ENCODE measurements at regions not wholly inside any gene's neighbourhood (a gene's known extent, or its start where the extent isn't known, plus 50 kb on each side); places are given as distances from the start of the nearest gene placed in this dataset.

DNA sequence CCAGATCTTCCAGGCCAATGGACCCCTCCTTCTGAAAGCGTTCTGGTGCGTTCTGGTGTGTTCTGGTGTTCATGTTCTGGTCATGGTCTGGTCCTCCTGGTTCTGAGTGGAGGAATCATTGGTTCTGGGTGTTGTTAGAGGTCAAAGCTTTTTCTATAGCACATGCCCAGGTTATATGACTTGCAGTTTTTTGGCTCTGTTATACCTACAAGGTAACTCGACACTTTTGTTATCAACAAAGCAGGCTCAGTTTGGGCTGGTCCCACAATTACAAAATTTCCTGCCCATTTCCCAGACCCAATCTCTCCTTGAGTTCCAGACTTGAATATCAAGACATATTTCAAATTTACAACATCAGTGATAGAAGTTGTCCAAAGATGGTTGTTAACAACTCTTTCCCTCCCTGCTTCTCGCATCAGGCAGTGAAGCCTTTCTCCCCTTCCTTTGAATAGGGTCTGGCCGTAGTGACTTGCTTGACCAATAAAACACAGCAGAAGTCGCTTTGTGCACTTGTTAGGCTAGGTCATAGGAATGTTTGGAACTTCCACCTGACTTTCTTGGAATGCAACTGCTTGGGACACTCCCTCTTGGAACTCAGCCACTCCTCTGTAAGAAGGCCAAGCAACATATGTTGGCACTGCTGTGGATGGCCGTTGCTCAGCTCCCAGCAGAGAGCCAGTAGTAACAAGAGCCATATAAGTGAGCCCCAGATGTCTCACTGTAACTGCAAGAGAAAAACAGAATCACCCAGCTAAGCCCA is 83.1 kb upstream of the STEAP1B start:
- DNase-seq: no peak

DNA sequence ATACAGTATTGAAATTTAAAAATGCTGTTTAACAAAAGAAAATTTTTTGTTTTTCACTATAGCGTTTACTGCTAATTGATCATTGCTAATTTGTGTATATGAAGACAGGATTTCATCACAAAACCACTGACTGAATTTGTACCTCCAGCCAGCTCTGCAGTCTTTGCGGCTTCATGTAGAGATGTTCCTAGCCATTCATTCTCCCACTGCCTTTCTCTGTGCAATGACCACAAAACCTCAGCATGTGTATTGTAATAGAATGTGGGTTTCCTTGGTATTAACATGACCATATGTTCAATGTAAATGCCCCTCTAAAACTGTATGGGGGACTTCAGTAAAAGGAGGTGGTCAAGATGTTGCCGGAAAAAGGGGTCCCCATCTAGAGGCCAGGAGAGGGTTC is 81.1 kb upstream of the STEAP1B start:
- no peak for DNase-seq

DNA sequence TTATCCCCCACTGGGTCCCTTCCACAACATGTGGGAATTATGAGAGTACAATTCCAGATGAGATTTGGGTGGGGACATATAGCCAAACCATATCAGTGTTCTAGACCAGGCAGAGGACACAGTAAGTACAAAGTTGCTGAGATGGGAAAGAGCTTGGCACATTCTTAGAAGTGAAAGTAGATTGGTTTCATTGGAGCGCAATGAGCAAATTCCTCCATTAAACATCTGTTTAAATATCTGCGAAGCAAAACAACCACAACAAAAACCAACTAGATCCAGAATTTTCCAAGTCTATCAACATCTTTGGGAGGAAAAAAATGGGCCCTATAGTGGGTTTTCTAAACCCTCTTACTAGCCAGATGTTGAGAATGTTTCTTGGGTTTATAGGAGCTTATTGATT is 80.0 kb upstream of the STEAP1B start:
- no peak for DNase-seq

DNA sequence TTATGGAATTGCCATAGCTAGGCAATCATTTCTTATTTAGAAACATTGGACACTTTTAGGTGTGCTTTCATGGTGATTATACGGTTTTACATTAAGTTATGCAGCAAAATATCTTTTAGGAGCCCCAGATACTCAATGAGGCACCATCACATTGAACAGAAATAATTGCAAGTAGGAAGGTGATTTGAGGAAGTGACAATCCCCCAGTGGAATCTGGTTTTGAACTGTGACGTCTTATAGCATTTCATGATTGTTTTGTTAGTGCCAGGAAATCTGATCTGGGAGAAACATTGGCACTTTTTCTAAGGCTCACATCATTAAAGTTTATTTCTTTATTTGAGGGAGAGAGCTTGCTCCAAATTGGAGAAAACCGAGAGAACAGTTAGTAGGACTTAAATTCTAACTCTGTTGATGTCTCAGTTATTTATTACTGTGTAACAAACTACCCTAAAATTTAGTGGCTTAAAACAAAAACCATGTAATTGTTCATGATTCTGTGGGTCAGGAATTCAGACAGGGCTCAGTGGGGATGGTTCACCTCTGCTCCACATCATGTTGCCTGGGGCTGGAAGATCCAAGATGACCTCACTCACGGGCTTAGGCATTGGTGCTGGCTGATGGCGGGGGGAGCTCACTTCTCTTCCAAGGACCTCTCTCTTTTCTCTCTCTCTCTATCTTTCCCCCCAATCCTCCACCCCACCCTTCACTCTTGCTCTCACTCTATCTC is 78.2 kb upstream of the STEAP1B start:
- no peak for DNase-seq

DNA sequence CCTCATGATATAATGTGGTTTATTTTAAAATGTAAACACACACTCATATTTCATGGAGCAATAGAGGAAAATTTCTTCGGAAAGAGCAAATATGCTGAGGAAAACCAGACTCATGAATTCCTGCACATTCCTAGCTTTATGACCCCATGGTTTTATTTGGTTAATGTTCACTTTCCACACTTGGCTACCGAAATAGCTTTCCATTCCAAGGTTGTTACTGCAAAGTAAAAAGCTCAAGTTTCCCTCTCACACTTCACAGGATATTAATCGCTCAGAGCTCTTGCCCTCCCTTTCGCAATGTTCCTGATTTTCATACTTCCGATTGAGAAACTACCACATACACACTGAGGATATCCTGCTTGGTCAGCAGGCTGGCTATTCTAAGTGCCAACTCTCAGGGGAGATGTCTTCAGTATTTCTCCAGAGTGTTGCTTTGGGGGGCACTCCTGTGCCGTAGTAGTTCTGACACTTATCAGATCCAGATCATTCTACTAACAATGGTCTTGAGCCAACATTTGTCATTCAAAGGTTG is 77.5 kb upstream of the STEAP1B start:
- no peak for DNase-seq

DNA sequence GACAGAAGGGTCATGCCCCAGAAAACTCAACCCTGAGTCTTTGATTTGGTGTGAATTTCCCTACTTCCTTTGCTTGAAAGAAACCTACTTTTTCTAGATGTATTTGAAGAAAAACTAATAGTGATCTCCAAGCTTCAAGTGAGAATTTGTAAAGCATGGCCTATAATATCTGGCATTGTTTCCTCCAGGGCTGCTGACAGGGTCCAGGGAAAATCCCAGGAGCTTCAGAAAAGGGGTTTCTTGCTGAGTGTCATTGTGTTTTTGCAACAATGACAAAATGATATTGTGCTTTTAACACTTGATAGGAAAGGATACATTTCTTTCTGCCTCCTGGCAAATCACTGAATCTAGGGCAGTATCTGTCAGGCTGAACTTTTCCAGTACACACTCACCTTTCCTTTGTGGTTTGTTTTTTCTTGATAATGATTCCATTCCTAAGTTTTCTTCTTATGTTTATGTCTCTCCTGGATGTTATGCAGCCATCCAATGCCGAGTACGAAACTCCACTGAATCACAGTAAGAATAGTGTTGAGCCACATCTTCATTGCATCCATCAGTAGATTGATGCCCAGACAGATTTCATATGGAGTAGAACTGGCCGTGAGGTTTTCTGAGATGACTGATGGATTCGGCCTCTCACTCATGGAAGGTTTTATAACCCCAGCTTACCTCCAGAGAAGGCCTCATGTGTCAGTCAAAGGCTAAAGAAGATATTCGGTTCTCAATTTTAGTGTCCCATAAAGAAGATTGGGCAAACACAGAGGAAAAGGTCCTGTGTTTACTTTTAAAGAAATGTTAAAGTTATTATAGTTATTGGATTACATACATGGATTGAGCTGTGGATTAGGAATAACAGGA is 76.9 kb upstream of the STEAP1B start:
- no peak for DNase-seq

DNA sequence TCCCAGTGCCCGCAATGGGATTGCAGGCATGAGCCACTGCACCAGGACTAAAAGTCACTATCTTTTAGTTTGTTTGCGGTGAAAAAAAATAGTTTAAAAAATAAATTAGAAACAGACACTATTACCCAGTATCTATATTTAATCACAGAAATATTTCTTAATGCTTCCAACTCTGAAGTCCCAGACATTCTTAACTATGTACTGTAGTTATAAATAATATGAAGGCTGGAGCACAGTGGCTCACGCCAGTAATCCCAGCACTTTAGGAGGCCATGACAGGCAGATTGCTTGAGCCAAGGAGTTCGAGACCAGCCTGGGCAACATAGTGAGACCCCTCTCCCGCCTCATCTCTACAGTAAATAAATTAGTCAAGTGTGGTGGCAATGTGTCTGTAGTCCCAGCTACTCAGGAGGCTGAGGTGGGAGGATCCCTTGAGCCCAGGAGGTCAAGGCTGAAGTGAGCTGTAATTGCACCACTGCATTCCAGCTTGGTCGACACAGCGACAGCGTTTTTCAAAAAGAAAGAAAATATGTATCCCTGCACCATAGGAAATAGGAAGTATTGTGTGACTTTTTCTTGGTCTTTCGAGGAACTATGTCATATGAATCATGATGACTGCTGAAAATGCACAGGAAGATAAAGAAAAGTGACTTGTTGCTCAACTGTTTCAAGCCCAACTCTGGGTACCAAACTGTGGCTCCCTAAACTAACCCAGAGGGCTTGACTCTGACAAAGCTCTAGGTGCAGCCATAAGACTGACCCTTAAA is 74.9 kb upstream of the STEAP1B start:
- DNase-seq: no peak

DNA sequence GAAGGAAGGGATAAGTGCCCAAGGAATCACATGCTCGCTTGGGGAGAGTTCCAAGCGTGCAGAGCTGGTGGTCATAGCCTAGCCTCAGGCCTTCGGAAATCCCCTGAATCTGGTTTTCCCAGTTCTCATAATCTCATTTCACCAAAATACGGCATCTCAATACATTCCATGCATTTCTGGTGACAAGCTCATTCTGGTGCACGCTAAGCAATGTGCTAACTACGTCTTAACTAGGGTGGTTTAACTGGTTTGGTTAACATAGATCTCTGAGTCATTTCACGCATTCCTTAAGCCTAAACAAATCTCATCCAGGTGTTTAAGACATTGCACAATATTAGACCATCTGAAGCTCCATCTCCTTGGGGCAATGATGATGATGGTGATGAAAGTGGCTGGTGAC is 72.9 kb upstream of the STEAP1B start:
- DNase-seq: no peak

DNA sequence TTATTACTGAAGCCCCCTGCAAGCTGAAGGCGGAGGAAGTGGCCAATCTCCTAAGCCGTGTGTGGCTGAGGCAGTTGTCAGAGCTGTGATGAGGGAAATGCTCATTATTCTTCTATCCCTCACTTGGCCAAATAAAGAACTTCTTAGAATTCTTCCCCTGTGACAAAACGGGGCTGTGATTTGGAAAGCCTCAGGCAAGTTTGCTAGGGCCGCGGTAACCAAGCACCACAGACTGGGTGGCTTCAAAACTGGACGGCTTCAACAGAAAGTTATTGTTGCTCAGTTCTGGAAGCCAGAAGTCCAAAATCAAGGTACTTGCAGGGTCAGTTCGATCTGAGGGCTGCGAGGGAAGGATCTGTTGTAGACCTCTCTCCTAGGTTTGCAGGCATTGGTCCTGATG is 72.3 kb upstream of the STEAP1B start:
- DNase-seq: no peak

DNA sequence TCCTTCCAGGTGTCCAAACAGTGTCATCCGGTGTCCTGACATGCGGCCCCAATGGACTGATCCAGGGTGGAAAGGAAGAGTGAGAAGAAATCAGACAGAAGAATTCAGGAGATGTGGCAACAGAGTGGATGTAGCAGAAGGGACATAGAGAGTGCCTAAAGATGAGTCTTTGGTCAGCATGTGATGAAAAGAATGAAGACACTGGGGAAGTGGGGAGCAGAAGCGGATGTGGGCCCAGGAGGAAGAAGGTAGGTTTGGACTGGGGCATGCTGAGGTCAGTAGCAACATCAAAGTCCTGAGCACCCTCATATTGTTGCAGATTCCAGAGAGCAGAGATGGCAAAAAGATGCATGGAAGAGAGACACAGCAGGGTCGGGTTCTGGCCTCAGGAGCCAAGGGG is 71.8 kb upstream of the STEAP1B start:
- DNase-seq: no peak

DNA sequence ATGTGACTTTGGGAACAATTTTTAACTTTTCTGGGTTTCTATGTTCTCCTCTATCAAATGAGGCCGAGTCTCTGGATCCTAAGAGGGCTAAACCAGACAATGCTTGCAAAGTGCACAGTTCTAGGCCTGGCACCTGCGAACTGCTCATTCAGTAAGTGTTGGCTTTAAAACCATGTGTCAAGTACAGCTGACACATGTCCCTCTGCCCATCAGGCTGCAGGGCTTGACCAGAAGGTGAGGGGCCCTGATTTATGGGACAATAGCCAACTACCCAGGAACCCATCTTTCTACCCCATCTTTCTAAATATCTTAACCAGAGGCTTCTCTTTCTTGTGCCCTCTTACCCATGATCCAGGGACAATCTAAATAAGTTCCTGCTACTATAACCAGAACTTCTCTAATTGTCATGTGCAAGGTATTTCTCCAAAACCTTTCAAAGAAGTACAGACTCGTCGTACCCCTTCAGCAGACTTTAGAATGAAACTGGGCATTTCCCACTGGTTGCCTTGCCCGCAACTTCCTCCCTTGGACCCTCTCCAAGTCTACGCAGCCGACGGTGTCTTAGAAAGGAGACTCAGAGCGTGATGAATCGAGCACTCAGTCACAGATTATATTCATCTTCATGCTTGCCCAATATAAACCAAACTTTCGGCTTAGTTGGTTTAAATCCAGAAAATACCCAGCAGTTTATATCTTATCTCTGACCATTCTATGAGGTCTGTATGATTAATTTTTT is 69.8 kb upstream of the STEAP1B start:
- no peak for DNase-seq

DNA sequence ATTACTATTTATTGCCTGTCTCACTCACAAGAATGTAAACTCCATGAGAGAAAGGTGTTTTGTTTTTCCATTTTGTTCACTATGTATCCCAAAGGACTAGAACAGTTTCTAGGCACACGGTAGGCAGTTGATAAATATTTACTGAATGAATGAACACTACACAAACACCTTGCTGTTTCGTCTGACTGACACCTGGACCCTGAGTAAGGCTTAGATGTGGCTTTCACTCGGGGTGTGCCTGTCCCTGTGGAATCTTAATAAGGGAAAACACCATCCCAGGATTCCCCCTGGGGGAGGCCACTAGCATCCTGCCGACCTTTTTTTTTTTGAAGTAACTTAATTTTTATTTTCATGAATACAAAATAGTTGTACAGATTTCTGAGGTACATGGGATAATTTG is 66.6 kb upstream of the STEAP1B start:
- no peak for DNase-seq

DNA sequence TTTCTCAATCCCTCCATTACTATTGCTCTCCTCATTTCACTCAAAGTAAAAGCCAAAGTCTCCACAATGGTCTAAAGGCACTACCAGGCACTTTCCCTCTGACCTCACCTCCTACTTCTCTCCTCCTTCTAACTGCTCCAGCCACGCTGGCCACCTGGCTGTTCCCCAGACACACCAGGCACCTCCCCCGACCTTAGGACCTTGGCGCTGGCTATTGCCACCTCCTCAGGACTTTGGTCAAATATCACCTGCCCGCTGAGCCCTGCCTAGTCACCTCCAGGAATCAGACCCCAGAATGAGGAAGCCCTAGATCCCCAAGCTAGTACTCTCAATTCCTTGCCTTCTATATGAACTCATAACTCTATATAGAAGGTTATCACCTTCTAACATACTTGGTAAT is 66.2 kb upstream of the STEAP1B start:
- DNase-seq: no peak

DNA sequence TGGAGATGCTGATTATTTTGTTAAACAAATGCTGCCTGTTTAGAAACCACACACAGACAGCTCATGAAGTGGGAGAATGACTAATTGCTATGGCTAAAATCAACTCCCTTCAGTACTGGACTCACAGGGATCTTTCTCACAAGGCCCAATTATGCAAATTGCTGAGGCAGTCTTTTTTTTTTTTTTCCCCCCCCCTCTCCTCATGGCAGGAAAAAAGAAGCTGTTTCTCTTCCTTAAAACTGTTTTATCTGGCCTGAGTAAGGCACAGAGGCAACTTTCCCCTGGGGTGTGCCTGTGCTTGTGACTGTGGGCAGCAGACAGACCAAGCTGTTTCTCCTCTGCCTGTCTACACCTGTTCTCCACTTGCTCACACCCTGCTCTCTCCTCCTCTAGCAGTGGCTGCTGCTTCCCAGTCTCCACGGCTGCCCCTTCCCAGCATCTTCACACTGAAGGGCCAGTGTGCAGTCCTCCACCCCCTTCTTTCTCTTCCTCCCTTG is 65.4 kb upstream of the STEAP1B start:
- no peak for DNase-seq

DNA sequence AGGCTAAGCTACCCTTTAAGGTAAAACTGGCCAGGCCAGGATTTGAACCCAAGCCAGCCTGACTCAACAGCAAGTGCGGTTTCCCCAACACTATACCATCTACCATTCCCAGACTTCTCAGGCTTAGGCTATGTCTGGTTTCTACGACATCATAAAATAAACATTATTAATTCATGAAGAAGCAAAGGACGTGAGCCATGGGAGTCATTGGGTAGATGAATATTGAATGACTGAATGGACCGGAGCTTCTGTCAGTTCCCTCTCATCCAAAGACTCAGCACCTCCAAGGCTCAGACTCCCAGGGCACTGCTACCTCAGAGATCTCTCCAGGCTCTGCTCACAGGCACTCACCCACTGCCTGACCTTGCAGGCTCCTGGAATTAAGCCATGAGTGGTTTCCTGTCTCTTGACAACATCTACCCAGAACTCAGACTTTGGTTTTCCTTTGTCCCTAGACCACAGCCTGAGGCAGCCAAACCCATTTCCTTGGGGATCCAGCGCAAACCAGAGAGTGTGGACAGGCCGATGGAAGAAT is 64.6 kb upstream of the STEAP1B start:
- no peak for DNase-seq

DNA sequence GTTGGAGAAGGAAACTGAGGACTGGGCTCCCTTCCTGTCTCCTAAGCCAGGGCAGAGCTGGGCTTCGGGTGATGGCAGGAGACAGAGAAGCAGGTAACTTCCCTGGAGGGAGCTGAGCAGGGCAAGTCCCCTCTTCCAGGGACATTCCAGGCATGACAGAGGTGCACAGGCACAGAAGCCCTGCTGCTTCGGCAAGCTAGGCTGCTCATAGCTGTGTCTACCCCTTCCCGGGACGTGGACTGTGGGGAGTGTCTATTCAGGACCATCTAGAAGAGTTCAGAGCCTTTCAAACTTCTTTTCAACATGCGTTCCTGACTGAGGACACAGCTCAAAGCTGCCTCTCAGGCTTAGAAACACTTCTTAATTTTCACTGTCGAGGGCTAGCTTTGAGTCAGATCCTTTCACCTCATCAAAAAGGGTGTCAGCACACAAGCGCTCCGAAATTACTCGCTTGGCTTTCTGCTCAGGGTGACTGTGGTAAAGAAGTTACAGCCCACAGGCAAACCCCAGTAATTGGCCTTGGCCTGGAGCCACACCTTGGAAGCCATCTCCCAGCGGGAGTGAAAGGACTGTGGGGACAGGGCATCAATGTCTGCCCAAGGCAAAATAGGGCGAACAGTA is 63.7 kb upstream of the STEAP1B start:
- no peak for DNase-seq

DNA sequence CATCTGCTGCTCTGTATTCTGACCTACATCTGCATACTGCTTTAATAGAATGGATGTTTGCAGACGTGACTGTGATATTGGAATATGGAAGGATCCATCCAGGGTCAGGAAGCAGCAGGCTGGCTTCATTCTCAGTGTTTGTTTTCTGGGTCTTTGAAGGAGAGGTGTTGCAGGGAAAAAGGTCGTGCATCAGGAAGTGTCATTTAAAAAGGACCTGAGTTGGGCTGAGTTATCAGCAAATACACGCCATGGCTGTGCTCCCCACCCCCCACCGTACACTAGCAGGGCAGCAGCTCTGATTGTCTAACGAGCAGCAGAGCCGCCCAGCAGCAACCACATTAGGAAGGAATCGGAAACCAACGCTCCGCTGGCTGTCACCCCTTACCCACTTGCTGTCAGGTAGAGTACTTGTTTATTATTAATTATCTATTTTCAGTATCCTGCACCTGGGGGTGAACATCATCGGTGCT is 63.1 kb upstream of the STEAP1B start:
- no peak for DNase-seq

DNA sequence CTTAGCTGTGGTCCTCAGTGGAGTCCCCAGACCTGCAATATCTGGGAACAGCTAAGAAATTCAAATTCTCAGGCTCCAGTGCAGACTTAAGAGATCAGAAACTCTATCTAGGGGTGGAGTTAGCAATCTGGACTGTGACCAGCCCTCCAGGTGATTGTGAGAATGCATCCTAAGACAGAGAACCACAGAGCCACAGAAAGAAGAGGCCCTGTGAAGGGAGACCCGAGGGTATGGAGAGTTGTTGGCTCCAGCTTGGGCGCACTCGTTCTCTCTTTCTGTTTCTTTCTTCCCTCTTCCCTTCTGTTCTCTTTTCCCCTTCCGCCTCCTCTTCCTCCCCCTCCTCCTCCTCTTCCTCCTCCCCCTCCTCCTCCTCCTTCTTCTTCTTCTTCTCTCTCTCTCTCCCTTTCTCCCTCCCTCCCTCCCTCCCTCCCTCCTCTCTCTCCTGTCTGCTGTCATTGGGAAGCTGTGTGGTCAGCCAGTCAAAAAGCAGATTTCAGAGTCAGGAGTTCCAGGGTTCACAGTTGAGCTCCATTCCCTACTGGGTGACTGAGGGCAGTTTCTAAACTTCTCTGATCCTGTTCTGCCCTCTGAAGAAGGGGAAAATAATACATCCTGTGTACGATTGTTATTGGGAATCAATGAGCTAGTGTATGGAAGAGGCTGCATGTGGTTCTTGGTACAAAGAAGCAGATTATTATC is 62.1 kb upstream of the STEAP1B start:
- DNase-seq: no peak

DNA sequence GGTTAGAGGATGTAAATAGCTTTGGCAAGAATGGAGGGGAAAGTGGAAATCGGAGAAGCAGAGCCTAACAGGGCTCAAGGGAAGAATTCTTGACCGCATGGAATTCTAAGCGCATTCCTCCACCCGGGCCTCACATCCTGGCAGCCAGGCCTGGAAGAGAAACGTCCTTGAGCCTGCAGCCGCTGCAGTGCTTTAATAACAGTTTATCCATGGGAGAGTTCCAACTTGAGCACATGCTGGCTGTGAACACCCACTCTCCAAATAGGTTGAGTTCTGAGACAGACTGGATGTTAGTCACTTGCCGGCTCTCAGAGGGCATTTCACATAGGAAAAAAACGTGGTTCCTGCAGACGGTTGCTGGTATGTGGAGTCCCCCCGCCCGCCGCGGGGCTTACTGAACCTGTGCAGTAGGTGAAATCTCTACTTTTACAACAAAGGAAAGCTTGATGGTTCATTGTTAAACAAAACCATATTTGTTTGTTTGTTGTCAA is 61.4 kb upstream of the STEAP1B start:
- DNase-seq: no peak
